Ovary (tissue), 3 donors: ENCODE measurements at regions not wholly inside any gene's neighbourhood (a gene's known extent, or its start where the extent isn't known, plus 50 kb on each side); places are given as distances from the start of the nearest gene placed in this dataset.

Experiments
- CTCF ChIP-seq, 3 donors: fragments of 450-650 bp in 2 of 3; fragments of 200-600 bp in 1 of 3; IDR thresholded peaks; one replicate each; pipeline versions ENCODE4 v1.5.1 to v1.8.0; 2016 to 2022; ENCODE audit warnings: antibody characterized with exemption in 3 of 3, mild to moderate bottlenecking in 1 of 3
- POLR2A ChIP-seq: fragments of 450-650 bp; IDR thresholded peaks from one replicate; pipeline ENCODE4 v1.6.1; 2017; ENCODE audit warnings: antibody characterized with exemption, mild to moderate bottlenecking, moderate library complexity
- donor health status: DM: no; HTN: no; CAD: no.

GRCh38 chr3:95217661-95218060 is 1154.8 kb downstream of the NSUN3 start:
- TF ChIP-seq POLR2A, result no peak
- TF ChIP-seq CTCF (IDR thresholded peaks at IDR 0.05), result no peak
